Keratinocyte (primary cell): ENCODE measurements at regions not wholly inside any gene's neighbourhood (a gene's known extent, or its start where the extent isn't known, plus 50 kb on each side); places are given as distances from the start of the nearest gene placed in this dataset.

Source experiments
- CTCF ChIP-seq, 3 experiments: IDR thresholded peaks in 1 of 3; conservative IDR thresholded peaks in 1 of 3; optimal IDR thresholded peaks in 1 of 3; 2 replicates in 2 of 3; 3 replicates in 1 of 3; pipeline versions ENCODE3 to v1.5.1; 2011; ENCODE audit warnings: low read length in 3 of 3, mild to moderate bottlenecking in 3 of 3, moderate library complexity in 2 of 3, control low read depth in 1 of 3, inconsistent platforms in 1 of 3; ENCODE audit not compliant: insufficient read depth in 2 of 3; ENCODE audit errors: extremely low read depth in 1 of 3
- EZH2 ChIP-seq: IDR thresholded peaks from one replicate; pipeline ENCODE4 v1.6.1; 2012; ENCODE audit warnings: inconsistent platforms, mild to moderate bottlenecking, low read length, moderate library complexity

- TF ChIP-seq CTCF (optimal IDR thresholded peaks at IDR 0.05 in 1 of 3, IDR thresholded peaks at IDR 0.05 in 1 of 3, conservative IDR thresholded peaks at IDR 0.05 in 1 of 3; ENCODE audit: extremely low read depth in 1 of 3, insufficient read depth in 2 of 3, low read length in 3 of 3), result no peak
- TF ChIP-seq EZH2, result no peak
These were observed 214.3 kb downstream of the LIG4 start for GRCh38 chr13:108000998-108001397.
